Uterus (tissue), 2 donors: ENCODE measurements at regions not wholly inside any gene's neighbourhood (a gene's known extent, or its start where the extent isn't known, plus 50 kb on each side); places are given as distances from the start of the nearest gene placed in this dataset.

Experiments used
- CTCF ChIP-seq, 4 experiments: fragments of 200-600 bp in 2 of 4; fragments of 450-650 bp in 2 of 4; sonication (generic) in 2 of 4; IDR thresholded peaks; one replicate each; pipeline ENCODE4 v1.5.1; 2016 to 2019; ENCODE audit warnings: antibody characterized with exemption in 4 of 4, mild to moderate bottlenecking in 2 of 4, moderate library complexity in 1 of 4
- POLR2A ChIP-seq, 2 donors: fragments of 450-650 bp; IDR thresholded peaks; one replicate each; pipeline ENCODE4 v1.6.1; 2016; ENCODE audit warnings: antibody characterized with exemption in 2 of 2, mild to moderate bottlenecking in 1 of 2, moderate library complexity in 1 of 2

GRCh38 chr20:40943591-40943990 lies 85.0 kb upstream of the TOP1 start:
- TF ChIP-seq CTCF (IDR thresholded peaks at IDR 0.05), result no peak
- no peak for TF ChIP-seq POLR2A (IDR thresholded peaks at IDR 0.05)
